GM19351 (cell line): ENCODE measurements at regions not wholly inside any gene's neighbourhood (a gene's known extent, or its start where the extent isn't known, plus 50 kb on each side); places are given as distances from the start of the nearest gene placed in this dataset.
A peak's percentile ranks its signal among the peaks of the same experiment; 100 is the strongest.
"Not testable (repeated sequence)": the region's sequence is repeated elsewhere in the genome, so short reads cannot be mapped to it uniquely, and the experiment has no call there.

Experiments
- ATAC-seq: cut with Tn5 transposase; IDR thresholded peaks from one replicate; pipeline ENCODE4 v1.9.1; 2021; ENCODE audit warnings: mild to moderate bottlenecking, moderate library complexity; ENCODE audit not compliant: unreplicated experiment

- peak; percentile 1 for ATAC-seq
Measured at GRCh38 chr6:27593200-27593818, 120.4 kb upstream of the ZNF184 start.

DNA sequence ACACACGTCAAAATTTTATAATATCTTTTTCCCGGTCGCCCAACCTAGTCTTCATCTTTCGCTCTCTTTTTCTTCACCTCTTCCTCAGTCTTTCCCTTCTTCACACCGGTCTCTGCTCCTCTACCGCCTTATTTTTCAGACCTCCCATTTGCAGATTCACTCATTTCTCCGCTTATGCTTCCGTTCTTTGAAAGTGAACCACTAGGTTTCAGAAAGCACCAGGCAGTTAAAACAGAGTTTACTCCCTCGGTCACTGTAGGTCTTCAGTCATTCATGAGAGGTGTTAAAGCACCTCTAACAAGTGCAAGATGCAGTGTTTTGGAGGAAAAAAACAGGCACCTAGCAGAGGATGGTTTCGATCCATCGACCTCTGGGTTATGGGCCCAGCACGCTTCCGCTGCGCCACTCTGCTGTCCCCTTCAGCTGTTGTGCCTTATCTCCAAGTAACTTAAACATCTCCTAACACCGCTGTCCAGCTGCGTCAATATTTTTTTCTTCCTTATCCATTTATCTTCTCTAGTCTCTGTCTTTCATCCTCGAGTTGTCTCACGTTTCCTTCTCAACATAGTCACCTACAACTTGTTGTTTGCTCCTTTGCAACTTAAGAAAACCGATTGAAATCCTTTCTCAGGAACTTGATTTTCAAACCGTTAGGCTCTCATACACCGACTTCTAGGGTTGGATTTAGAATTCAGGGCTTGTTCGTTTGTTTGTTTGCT, 119.7 kb upstream of the ZNF184 start:
- peak; percentile 92 for ATAC-seq

DNA sequence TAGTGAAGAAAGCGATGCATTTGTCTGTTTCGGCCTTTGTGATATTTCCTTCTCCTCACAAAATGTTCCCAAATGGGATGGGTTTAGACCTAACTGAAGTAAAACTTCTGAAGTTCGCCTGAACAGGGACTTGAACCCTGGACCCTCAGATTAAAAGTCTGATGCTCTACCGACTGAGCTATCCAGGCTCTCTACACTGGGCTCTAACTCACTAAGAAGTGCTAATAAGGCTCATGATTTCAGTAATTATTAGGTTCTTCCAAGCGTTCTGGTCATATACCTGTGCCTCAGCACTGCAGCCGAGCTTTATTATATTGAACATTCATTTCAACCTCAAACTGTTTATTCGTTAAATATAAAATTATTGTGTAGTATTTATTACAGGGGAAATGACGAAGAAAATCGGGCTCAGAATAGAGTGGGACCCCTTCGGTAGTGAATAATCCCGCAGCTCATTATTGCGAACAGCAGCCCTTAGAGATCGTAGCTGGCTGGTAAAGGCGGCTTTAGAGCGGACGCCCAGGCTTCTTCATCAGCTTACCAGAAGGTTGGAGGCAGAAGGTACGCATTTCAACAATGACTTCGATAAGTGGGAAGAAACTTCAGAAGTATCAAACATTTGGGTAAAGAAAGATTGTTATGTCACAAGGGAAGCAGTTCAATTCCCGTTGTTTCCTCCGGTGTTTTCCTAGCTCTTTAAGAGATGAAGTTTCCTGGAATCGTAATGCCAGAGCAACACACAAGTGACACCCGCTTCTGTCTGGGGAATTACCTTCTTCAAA, 119.0 kb upstream of the ZNF184 start:
- no peak for ATAC-seq

GRCh38 chr6:27585316-27585715, 112.4 kb upstream of the ZNF184 start:
- not testable (repeated sequence) for ATAC-seq

DNA sequence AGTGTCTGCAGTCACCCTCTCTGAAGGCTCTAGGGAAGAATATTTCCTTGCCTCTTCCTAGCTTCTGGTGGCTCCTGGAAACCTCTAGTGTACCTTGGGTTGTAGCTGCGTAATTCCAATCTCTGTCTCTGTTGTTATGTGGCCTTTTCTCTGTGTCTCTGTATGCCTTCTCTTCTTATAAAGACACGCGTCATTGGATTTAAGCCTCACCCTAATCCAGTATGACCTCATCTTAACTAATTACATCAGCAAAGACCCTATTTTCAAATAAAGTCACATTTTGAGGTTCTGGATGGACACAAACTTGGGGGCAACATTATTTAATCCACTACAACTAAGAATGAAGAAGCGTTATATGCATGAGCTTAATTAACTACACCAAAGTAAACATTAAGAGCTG, 111.4 kb upstream of the ZNF184 start:
- no peak for ATAC-seq

- no peak for ATAC-seq
Measured at GRCh38 chr6:27582928-27583725, 110.2 kb upstream of the ZNF184 start.

- ATAC-seq, result no peak
Measured at GRCh38 chr6:27579973-27580372, 107.1 kb upstream of the ZNF184 start.

GRCh38 chr6:27577922-27578321, 105.0 kb upstream of the ZNF184 start:
- no peak for ATAC-seq

- ATAC-seq, result no peak
Measured at GRCh38 chr6:27575594-27576361, 102.9 kb upstream of the ZNF184 start.

DNA sequence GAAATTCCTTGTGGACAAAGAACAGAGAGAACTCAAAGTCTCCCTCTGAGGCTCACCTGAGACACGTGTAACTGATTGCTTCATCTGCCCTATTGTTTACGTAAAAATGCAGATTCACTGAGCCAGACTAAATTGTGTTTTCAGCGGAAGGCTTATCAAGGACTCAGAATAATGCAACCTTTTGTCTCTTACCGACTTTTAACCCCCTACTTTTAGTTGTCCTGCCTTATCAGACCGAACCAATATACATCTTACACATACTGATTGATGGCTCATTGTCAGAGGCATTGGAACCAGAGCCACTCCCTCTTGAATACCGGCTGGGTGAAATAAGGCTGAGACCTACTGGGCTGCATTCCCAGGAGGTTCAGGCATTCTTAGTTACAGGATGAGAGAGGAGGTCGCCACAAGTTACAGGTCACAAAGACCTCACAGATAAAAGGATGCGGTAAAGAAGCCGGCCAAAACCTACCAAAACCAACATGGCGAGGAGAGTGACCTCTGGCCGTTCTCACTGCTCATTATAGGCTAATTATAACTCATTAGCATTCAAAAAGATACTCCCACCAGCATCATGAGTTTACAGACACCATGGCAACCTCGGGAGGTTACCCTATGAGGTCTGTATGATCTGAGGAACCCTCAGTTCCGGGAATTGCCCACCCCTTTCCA, 95.5 kb upstream of the ZNF184 start:
- ATAC-seq, result no peak

- no peak for ATAC-seq
Measured at GRCh38 chr6:27565839-27566779, 93.2 kb upstream of the ZNF184 start.

- ATAC-seq, result no peak
Measured at GRCh38 chr6:27562027-27562410, 89.1 kb upstream of the ZNF184 start.

DNA sequence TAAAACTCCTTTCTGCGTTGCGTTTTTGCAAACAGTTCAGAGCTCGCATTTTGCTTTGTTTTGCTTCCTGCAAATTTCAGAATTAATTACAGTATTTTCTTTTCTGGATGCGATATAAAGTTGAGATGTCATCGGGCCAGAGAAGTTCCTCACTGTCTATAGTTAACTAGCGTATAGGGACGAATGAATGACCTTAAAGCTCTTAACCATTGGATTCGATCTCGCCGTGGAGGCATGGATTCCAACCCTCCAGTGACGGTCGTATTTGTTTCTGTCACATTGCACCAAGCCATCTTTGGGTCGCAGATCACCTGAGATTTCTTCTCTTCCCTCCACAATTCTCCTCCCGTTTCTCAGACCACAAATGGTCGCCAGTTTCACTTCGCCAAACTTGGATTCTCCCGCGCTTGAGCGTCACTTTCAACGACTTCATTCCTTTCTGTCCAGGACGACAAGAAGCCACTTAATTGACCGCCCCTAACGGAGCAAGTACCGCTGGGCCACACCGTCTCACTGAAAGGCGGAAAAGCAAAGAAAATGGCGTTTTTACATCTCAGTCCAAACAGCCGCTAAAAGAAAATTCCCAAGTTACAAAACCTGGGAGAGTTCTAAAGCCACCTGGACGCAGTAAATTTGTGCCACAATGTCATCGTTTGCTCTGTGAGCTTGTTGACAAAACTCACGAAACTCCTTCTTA, 85.3 kb upstream of the ZNF184 start:
- ATAC-seq, result no peak

- no peak for ATAC-seq
Measured at GRCh38 chr6:27556406-27556805, 83.5 kb upstream of the ZNF184 start.

GRCh38 chr6:27553123-27553904, 80.4 kb upstream of the ZNF184 start:
- peak; percentile 78 for ATAC-seq

GRCh38 chr6:27551607-27552006, 78.7 kb upstream of the ZNF184 start:
- no peak for ATAC-seq

- ATAC-seq, result no peak
Measured at GRCh38 chr6:27550692-27551091, 77.8 kb upstream of the ZNF184 start.
